Suprapubic skin (tissue), 4 donors: ENCODE measurements at regions not wholly inside any gene's neighbourhood (a gene's known extent, or its start where the extent isn't known, plus 50 kb on each side); places are given as distances from the start of the nearest gene placed in this dataset.

Source experiments
- DNase-seq, 2 donors: peaks; one replicate each; pipeline ENCODE4 v3.0.0-alpha.2; 2019; ENCODE audit warnings: low spot score in 2 of 2
- H3K27ac ChIP-seq: fragments of 200-600 bp; sonication (generic); one replicate; pipeline ENCODE4 v1.5.1; 2019
- H3K27me3 ChIP-seq: fragments of 200-600 bp; sonication (generic); one replicate; pipeline ENCODE4 v1.5.1; 2019
- H3K36me3 ChIP-seq: fragments of 200-600 bp; sonication (generic); one replicate; pipeline ENCODE4 v1.5.1; 2019
- H3K4me1 ChIP-seq: fragments of 200-600 bp; sonication (generic); one replicate; pipeline ENCODE4 v1.5.1; 2019
- H3K4me3 ChIP-seq: fragments of 200-600 bp; sonication (generic); one replicate; pipeline ENCODE4 v1.5.1; 2019; ENCODE audit warnings: mild to moderate bottlenecking
- H3K9me3 ChIP-seq: fragments of 200-600 bp; sonication (generic); one replicate; pipeline ENCODE4 v1.5.1; 2019
- CTCF ChIP-seq, 2 donors: fragments of 200-600 bp in 1 of 2; fragments of 450-650 bp in 1 of 2; sonication (generic) in 1 of 2; IDR thresholded peaks; one replicate each; pipeline ENCODE4 v1.5.1; 2016 to 2019; ENCODE audit warnings: antibody characterized with exemption in 2 of 2, mild to moderate bottlenecking in 1 of 2, moderate library complexity in 1 of 2
- EP300 ChIP-seq: sonication (generic); formaldehyde crosslinking; IDR thresholded peaks from one replicate; pipeline ENCODE4 v1.6.1; 2017; ENCODE audit warnings: antibody characterized with exemption
- POLR2A ChIP-seq, 2 donors: fragments of 450-650 bp; IDR thresholded peaks; one replicate each; pipeline ENCODE4 v1.6.1; 2017; ENCODE audit warnings: antibody characterized with exemption in 2 of 2, mild to moderate bottlenecking in 2 of 2, moderate library complexity in 2 of 2
- POLR2AphosphoS5 ChIP-seq, 3 donors: sonication (generic); formaldehyde crosslinking; IDR thresholded peaks; one replicate each; pipeline ENCODE4 v1.6.1; 2017; ENCODE audit warnings: antibody characterized with exemption in 3 of 3
- WGBS: methylation state at CpG from one replicate; pipeline ENCODE4 v1.1.5; 2018; 5-methylcytosine and 5-hydroxymethylcytosine counted together

- WGBS = 92% methylated on average over 7 of the region's 7 CpGs
- H3K27ac ChIP-seq = no peak overlapping the region
- peak in 1 of 2 donors; percentile 8 for DNase-seq
Measured at GRCh38 chr2:43034921-43035320, 191.5 kb downstream of the ZFP36L2 start.

GRCh38 chr2:43034242-43034619, 192.2 kb downstream of the ZFP36L2 start:
- peaks cover 41% of the 10 kb centered on the region for H3K4me1 ChIP-seq
- WGBS = 88% methylated on average over 2 of the region's 2 CpGs
- H3K27me3 ChIP-seq = no peaks in the 10 kb centered on the region
- TF ChIP-seq CTCF (IDR thresholded peaks at IDR 0.05) = no peak
- TF ChIP-seq POLR2AphosphoS5 (IDR thresholded peaks at IDR 0.05) = no peak
- no peak for TF ChIP-seq POLR2A (IDR thresholded peaks at IDR 0.05)
- TF ChIP-seq EP300 = no peak
- DNase-seq = peak in 1 of 2 donors; percentile 48
- no peaks in the 10 kb centered on the region for H3K36me3 ChIP-seq
- H3K9me3 ChIP-seq = no peaks in the 10 kb centered on the region
- no peak overlapping the region for H3K27ac ChIP-seq
- no peak overlapping the region for H3K4me3 ChIP-seq

More at GRCh38 chr2:43034921-43035320, 191.5 kb downstream of the ZFP36L2 start:
- Histone ChIP-seq H3K36me3 (no peaks in the 10 kb centered on the region), H3K9me3 (no peaks in the 10 kb centered on the region), H3K4me3 (no peak overlapping the region), H3K4me1 (peaks cover 48% of the 10 kb centered on the region), H3K27me3 (no peaks in the 10 kb centered on the region)
- TF ChIP-seq POLR2A (IDR thresholded peaks at IDR 0.05) (no peak), EP300 (no peak), POLR2AphosphoS5 (IDR thresholded peaks at IDR 0.05) (no peak), CTCF (IDR thresholded peaks at IDR 0.05) (no peak)

- Histone ChIP-seq H3K4me3 (no peak overlapping the region), H3K4me1 (peaks cover 36% of the 10 kb centered on the region), H3K36me3 (no peaks in the 10 kb centered on the region), H3K9me3 (no peaks in the 10 kb centered on the region), H3K27me3 (no peaks in the 10 kb centered on the region), H3K27ac (peak overlapping the region; percentile 81)
- DNase-seq = peak in 1 of 2 donors; percentile 59
- 90% methylated on average over 13 of the region's 13 CpGs for WGBS
- TF ChIP-seq POLR2A (IDR thresholded peaks at IDR 0.05) (no peak), POLR2AphosphoS5 (IDR thresholded peaks at IDR 0.05) (no peak), CTCF (IDR thresholded peaks at IDR 0.05) (no peak), EP300 (no peak)
Measured at GRCh38 chr2:43033466-43034241, 192.8 kb downstream of the ZFP36L2 start.

GRCh38 chr2:43033016-43033270, 193.5 kb downstream of the ZFP36L2 start:
- no peaks in the 10 kb centered on the region for H3K27me3 ChIP-seq
- DNase-seq = peak in 1 of 2 donors; percentile 55
- H3K4me1 ChIP-seq = peaks cover 37% of the 10 kb centered on the region
- H3K9me3 ChIP-seq = no peaks in the 10 kb centered on the region
- 61% methylated on average over 7 of the region's 7 CpGs for WGBS
- peak overlapping the region; percentile 81 for H3K27ac ChIP-seq
- H3K36me3 ChIP-seq = no peaks in the 10 kb centered on the region
- TF ChIP-seq EP300 = no peak
- TF ChIP-seq CTCF (IDR thresholded peaks at IDR 0.05) = no peak
- no peak for TF ChIP-seq POLR2AphosphoS5 (IDR thresholded peaks at IDR 0.05)
- no peak for TF ChIP-seq POLR2A (IDR thresholded peaks at IDR 0.05)
- H3K4me3 ChIP-seq = no peak overlapping the region

GRCh38 chr2:43032213-43033015, 194.0 kb downstream of the ZFP36L2 start:
- H3K4me1 ChIP-seq = peaks cover 42% of the 10 kb centered on the region
- DNase-seq = peak in 1 of 2 donors; percentile 82
- no peaks in the 10 kb centered on the region for H3K36me3 ChIP-seq
- H3K9me3 ChIP-seq = no peaks in the 10 kb centered on the region
- peak overlapping the region; percentile 81 for H3K27ac ChIP-seq
- 12% methylated on average over 14 of the region's 14 CpGs for WGBS
- H3K27me3 ChIP-seq = no peaks in the 10 kb centered on the region
- TF ChIP-seq POLR2AphosphoS5 (IDR thresholded peaks at IDR 0.05) (peak in 2 of 3 donors; percentile 33 to 68), CTCF (IDR thresholded peaks at IDR 0.05) (no peak)
- H3K4me3 ChIP-seq = no peak overlapping the region
